ENCODE measurements at regions not wholly inside any gene's neighbourhood (a gene's known extent, or its start where the extent isn't known, plus 50 kb on each side); places are given as distances from the start of the nearest gene placed in this dataset.

DNA sequence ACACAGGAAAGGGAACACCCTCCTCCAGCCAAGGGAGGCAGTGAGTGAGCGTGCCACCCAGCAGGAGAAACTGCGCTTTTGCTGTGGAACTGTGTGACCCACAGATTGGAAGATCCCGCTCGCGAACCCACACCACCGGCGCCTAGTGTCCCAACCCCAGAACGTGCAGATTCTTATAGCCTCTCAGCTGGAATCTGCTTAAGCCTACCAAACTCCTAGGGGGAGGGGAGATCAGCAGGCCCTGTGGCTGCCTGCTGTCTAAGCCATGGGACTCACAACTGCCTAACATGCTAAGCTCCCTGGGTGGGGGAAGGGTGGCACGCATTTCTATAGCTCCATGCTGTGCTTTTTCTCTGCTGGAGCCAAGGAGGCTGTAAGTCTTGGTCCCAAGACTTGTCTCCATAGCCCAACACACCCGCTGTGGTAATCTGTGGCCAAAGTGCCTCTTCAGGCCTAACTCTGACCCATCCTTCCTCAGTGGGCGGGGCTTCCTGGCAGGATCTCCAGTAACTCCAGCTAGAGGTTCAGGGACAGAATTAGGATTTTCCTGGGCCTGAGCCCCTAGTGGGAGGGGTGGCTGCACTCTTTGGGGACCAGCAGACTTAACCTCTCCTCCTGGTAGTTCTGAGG is 485.0 kb downstream of the TAF11L14 start:
- DNase-seq = no peak

DNA sequence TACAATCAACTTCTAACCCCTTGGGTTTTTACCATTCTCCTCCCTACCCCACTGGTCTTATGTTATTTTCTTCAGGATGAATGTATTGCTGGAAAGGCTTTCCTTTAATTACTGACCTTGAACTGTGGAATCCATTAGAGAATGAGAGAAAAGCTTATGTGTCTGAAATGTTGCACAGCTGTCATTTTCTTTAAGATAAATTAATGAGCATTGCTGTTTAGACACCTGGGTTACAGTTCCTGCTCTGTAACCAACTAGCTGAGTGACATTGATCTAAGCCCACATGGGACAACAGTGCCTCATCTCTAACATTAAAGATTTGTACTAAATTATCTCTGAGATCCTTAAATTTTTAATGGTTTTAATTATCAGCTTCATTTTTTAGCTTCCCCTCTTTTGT is 507.0 kb downstream of the TAF11L14 start:
- DNase-seq = no peak

DNA sequence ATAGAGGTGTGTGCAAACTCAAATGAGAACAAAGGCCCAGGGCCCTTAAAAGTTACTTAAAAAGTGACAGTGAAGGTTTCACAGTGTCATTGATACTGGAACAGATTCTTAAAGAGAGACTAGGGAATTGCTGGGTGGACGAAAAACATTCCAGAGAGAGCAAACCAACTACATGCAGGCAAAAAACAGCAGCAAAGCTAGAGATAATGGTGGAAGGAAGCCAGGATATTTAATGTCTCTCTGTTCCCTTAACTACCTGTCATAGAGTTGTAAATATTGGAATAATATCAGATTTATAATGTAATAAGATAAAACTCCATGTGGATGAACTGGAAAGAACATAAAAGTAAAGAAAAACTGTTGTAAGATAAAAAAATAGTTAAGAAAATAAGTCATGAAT is 508.6 kb downstream of the TAF11L14 start:
- DNase-seq = no peak

DNA sequence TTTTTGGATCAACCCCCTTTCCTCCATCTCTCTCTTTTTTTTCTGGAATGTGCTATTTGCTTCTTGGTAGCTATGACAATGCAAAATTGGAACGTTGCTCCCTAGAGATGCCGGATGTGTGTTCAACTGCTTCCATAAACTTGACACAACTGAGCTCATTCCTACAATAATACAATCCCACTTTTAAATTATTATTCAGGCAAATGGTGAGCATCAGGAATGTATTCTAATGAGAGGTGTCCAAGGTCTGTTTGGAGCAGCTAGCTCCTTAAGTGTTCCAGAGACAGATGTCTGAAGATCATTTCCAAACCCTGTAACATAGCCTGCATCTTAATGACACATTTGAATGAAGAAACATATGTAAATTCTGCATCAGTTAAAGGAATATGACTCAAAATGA is 518.4 kb downstream of the TAF11L14 start:
- no peak for DNase-seq

DNA sequence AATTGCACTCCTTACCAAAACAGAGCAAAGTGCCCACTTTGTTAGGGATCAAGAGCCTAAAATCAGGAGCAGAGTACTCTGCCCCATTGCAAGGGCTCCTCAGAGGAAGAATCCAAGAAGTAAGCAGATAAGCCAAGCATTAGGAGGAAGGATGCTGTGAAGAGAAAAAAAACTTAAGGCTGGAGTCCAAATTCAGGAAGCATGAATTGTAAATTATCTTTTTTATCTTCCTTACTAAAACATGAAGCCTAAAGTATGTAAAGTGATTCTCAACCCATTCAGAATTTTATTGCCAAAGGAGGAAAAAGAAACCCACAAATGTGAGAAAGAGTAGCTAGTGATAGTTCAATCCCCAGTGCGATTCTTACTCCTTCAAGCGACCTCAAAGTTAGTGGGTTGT is 523.9 kb downstream of the TAF11L14 start:
- DNase-seq = no peak

DNA sequence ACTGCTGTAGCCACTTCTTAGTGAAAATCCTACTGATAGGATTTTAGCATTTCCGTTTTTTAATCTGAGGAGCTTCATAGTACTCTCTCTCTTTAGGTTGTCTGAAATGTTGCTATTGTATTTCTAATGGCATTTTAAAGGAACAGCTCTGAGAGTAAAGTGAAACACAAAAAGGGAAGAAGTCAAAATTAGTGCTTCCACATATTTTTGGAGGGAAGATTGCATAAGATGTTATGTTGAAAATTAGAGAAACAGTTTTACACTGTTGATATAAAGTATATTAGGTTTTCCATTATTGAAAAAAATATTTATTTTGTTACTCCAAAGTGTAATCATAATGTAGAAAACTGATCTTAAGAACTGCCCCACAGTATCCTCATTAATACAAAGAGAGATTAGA is 525.1 kb downstream of the TAF11L14 start:
- no peak for DNase-seq

DNA sequence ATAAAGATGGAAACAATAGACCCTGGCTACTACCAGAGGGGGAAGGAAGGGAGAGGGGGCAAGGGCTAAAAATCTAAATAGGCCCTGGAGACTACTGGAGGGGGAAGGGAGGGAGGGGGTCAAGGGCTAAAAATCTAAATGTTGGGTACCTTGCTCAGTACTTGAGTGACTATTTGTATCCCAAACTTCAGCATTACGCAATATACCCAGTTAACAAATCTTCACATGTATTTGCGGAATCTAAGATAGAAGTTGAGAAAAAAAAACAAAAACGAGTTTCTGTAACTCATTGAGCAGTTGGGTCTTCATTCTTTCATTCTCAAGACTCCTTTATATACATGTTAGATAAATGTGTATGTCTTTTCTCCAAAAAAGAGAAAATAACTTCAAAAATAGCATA is 537.4 kb downstream of the TAF11L14 start:
- no peak for DNase-seq

DNA sequence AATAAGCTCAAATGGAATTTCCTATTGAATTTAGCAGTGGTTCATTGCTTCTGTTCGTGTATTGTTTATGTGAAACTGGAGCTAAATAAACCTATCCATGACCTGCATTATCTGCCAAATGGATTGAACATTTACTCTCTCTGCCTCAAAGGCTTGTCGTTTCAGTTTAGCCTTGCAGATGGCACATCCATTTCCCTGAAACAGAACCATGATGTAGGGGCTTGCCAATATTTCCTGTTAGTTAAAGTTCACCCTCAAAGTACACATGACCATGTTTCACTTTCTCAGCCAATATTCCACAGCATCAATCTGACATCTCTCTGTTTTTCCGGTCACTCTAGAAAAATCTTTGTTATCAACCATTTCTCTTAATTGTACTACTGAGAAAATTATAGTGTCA is 545.3 kb downstream of the TAF11L14 start:
- DNase-seq = no peak

DNA sequence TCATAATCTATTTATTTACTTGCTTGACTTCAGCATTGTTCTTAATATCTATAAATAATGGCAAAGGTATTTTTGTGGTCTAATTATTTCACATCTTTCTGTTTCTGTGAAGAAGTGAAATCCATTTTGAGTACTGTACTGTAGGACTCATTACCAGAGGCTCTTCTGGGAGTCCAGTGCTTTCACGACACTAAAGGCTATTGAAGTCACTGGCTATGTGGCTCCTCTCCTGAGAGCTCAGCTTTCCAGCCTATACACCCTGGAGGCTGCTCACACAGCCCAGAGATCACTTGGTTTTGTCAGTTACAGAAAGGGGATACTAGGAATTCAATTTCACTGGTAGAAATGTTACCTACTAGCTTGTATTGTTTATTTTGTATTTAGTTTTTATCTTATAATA is 547.3 kb downstream of the TAF11L14 start:
- no peak for DNase-seq

DNA sequence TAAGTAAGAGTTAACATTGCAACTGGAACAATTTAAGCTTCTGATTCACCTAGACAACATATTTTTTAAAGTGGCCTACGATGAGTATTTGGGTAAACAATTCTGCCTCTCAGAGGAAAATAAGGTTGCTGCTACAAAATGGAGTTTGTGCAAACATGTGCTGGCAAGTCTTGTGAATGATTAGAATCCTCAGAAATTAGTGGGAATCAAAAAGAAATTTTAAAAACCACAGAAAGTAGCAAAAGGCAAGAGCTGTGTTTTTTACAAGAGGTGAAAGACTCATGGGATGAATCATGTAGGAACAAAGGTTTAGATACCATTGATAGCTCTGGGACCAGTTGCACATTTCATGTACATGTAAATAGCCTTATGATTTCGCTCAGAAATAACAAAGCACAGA is 561.6 kb downstream of the TAF11L14 start:
- DNase-seq = no peak

DNA sequence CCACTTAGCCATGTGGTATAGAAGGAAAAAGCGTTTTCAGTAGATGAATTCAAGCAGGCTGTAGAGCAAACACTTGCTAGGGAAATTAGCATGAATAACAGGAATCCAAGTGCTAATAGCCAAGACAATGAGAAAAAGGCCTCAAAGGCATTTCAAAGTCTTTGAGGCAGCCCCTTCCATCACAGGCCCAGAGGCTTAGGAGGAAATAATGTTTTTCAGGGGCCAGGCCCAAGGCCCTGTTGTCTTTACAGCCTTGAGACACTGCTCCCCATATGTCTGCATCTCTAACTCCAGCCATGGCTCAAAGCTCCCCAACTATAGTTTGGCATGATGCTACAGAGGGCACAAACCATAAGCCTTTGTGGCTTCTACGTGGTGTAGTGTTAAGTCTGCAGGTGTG is 563.5 kb downstream of the TAF11L14 start:
- no peak for DNase-seq

DNA sequence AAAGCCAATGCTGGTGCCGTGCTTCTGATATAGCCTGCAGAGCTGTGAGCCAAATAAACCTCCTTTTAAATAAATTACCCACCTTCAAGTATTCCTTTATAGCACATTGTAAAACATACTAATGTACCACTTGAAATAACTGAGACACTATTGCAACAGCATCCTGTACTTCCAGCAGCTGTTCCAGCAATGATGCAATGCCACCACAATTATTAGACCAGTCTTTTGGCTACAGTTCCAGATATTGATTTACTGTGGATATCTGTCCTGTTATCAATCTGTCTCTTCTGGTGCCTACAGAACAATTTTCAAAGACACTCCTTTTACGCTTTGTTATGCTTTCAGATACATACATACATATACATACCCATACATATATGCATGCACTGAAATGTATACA is 567.9 kb downstream of the TAF11L14 start:
- no peak for DNase-seq

DNA sequence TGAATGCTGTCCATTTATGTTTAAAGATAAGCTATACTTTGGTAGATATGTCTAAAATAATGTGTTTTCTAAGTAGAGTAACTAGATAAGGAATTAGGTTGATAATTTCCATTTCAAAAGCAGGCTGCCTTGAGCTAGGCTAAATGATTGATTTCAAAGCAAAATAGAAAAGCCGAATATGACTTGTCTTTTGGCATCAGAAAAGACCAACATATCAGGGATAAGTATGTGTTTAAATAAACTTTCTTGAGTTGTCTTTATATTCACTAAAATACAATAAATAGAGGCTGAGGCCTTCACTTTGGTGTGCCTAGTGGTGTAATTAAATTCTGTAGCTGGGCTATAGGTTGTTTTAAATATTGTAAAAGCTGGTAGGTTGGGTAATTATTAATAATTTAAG is 569.0 kb downstream of the TAF11L14 start:
- no peak for DNase-seq

DNA sequence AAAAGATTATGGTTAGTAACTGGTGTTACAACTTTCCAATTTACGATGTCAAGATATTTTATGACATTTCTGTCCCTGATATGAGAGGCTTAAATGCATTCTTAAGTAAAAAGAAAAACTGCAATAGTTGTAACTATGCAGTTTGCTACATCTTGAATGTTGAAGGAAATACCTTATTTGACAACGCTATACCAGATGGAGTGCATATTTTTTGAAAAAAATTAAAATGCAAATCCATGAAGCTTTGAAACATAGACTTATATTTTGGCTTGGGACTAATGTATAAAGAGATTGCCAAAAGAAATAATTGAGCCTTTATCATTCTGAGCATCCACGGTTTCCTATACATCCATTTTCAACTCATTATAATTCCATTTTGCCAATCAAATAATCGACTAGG is 579.4 kb downstream of the TAF11L14 start:
- no peak for DNase-seq

DNA sequence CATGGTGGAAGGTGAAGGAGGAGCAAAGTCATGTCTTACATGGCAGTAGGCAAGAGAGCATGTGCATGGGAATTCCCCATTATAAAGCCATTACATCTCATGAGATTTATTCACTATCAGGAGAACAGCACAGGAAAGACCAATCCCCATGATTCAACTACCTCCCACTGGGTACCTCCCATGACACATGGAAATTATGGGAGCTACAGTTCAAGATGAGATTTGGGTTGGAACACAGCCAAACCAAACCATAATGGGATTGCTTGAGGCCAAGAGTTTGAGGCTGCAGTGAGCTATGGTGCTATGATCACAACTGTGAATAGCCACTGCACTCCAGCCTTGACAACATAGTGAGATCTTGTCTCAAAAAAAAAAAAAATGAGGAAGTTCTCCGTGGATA is 581.8 kb downstream of the TAF11L14 start:
- no peak for DNase-seq

DNA sequence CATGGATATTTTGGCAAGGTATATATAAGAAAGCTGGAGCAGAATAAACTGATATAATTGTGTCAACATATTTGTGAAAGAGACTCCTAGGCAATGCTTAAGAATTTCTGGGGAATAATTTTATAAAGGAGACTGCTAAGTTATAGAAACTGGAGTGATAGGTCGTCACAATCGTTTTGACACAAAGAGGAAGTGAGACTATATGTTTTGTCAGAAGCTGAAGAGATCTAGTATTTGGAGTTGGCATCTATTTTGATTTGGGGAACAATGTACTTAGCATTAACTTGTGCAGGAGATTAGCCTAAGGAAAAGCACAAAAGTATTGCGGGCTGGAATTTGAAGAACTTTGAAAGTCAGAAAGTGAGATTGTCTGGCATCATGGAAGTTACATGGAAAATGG is 582.5 kb downstream of the TAF11L14 start:
- no peak for DNase-seq

DNA sequence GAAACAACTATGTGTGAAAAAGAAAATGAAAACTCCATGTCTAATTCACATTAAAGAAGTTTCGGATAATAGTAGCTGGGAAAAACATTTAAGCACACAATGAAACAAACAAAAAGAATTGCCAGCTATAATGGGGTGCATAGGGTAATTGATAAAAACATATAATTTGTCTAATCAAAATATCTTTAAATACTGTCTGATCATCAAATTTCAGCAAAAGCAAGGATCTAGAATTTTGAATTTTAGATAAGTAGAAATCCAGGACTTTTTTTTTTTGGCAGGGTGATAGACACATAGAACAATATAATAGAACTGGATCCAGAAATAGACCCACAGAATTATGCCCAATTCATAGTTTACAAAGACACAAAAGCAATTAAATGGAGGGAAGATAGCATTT is 585.0 kb downstream of the TAF11L14 start:
- no peak for DNase-seq

DNA sequence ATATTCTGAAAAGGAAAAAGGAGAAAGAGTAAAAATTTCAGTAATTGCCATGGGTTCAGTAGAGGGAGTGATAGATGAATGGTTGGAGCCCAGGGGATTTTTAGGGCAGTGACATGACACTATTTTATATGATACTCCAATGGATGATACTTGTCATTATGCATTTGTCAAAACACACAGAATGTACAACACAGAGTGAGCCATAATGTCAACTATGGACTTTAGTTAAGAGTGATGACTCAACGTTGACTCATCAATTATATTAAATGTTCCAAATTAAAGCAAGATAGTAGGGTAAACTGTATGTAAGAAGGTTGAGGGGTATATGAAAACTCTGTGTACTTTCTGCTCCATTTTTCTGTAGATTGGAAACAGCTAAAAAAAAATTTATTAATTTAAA is 586.4 kb downstream of the TAF11L14 start:
- DNase-seq = no peak

DNA sequence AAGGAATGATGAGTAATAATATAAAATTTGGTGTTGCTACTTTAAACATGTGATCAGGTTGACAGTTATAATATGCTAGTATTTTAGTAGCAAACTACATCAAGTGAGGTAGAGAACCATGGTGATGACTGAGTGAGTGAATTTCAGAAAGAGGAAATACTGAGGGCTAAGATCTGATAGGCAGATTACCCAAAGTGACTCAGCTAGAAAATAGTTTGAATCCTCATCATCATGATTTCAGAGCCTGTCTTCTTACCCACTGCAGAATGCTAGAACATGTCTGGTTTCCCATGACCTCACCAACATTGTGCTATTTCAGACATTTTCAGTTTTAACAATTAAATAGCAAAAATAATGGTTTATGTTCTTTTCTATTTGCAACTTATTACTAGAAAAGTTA is 602.1 kb downstream of the TAF11L14 start:
- DNase-seq = no peak

DNA sequence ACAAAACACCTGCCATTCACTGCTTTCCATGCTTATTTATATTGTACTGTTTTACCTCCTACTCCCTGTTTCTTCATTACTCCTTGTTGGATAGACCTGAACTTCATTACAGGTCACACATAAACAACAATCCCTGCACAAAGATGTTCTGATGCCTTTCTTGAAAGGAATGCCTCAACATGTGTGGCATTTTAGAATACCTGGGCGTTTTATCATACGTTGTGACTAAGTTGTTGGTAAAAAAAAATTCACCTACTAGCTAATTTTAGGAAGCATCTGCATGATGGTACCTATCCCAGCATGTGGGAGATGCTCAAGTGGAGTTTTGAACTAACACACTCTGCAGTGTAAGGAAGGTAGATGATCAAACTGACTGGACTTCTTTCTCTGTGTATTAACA is 604.1 kb downstream of the TAF11L14 start:
- no peak for DNase-seq

DNA sequence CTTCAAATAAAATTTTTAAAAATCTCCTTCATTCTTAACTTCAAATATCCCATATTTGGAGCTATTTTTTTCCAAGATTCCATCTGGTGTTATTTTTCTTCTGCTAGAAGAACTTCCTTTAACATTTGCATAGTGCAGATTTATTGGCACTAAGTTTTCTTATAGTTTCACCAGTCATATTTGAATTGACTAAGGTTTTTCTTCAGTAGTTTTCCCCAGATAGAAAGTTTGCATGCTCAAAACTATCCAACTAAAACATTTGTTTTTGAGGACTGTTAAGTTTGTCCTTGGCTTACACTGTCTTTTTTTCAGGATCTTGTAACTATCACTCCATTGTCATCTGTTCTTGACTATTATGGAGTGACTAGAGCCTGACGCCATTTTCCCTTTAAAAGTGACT is 606.7 kb downstream of the TAF11L14 start:
- no peak for DNase-seq

DNA sequence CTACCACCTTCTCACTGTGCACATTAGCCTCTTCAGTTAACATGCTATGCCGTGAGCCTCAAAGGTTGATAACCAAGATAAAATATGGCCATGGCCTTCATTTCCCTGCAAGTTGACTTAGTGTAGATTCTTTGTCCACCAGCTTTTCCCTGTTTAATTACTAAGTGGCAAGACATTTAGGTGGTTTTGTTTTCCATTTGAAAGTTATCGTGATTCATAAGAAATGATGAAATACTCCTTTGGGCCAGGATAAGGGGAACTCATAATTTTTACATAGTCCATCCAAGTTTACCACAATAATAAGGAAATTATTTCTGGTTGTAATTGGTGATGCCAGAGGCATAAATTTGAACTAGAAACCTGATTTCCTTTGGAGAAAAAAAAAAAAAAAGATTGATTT is 609.6 kb downstream of the TAF11L14 start:
- no peak for DNase-seq

DNA sequence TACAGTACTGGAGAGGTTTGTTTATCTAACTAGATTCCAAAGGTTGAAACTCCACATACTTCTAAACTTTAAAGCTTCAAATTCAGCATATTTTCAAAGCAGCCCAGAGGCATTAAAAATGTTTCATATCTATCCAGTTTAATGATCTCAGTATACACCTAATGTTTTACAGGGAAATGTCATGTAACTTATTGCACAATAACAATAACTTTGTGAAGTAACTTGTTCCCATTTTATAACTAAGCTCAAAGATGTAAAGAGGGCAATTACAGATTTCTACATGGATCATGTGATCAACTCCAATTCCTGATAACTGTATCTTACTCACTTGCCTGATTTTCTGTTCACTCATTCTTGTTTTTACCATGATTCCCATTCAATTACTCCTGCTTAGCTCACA is 610.0 kb downstream of the TAF11L14 start:
- DNase-seq = no peak

DNA sequence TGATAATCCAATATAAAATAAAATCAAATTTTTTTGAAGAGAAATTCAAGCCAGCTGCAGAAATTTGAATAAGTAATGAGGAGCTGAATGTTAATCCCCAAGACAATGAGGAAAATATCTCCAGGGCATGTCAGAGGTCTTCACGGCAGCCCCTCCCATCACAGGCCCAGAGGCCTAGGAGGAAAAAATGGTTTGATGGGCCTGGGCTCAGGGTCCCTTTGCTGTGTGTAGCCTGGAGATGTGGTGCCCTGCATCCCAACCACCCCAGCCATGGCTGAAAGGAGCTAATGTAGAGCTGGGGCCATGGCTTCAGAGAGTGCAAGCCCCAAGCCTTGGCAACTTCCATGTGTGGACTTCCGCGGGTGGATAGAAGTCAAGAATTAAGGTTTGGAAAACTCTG is 618.3 kb downstream of the TAF11L14 start:
- DNase-seq = no peak

DNA sequence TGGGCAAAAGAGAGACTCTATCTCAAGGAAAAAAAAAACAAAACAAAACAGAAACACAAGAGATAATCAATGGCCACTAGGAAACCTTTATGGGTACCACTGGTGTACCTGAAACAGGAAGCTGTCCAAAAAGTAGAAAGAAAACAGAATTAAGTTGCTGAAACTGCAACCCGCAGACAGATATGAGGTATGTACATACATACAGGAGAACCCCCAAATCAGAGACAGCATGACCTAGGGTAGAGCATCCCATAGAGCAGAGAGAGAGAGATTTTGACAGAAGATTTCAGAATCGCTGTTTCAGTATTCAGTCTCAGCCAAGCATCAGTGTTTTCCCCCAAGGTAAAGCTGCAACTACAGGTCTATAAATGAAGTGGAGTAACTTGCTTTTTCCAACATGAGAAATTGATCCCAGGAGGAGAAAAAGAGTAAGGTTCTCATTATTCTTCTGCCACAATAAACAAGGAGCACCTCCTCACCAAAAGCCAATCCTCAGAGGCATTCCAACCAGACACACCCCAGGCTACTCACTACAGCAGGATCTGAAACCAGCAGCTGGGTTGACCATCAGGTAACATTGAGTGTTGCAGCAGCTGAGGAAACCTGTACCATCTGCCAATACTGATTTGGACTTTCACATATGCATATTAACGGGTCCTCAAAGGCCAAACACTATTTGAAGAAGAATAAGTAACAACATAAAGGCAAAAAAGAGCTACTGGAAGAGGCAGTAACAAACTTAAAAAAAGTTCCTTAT is 630.0 kb downstream of the TAF11L14 start:
- DNase-seq = no peak

Measured in NCI-H2029 (cell line).